H1 (cell line): ENCODE measurements at regions not wholly inside any gene's neighbourhood (a gene's known extent, or its start where the extent isn't known, plus 50 kb on each side); places are given as distances from the start of the nearest gene placed in this dataset.

Experiments
- CTCF ChIA-PET: fragments of 300-600 bp; sonication (Branson Sonifier 250); formaldehyde crosslinking; loops from one replicate; lab custom pipeline; 2021; ENCODE audit not compliant: partially characterized antibody; lab: Charles Lee
- POLR2A ChIA-PET: fragments of 300-600 bp; sonication (Branson Sonifier 250); formaldehyde crosslinking; loops from one replicate; lab custom pipeline; 2021; ENCODE audit warnings: inconsistent platforms; ENCODE audit not compliant: partially characterized antibody; lab: Charles Lee
- DNase-seq, 2 experiments: peaks; one replicate each; pipeline versions ENCODE4 v3.0.0 to v3.0.0-alpha.2; 2010 to 2022; ENCODE audit warnings: low spot score in 2 of 2, low read depth in 1 of 2, mixed read lengths in 1 of 2
- FAIRE-seq: peaks from 2 replicates; lab custom pipeline; 2011; peaks lifted over from hg19 to GRCh38; lab: Jason Lieb, UNC
- H2AFZ ChIP-seq: 2 replicates; pipeline ENCODE4 v1.8.1; 2012; ENCODE audit warnings: low read length, inconsistent platforms
- H2AK5ac ChIP-seq: 2 replicates; pipeline ENCODE4 v1.6.1; 2013; ENCODE audit warnings: low read depth, low read length
- H2BK120ac ChIP-seq: replicated peaks from 2 replicates; pipeline ENCODE3; 2013; ENCODE audit warnings: low read depth, low read length, inconsistent platforms
- H2BK12ac ChIP-seq: 2 replicates; pipeline ENCODE4 v1.6.1; 2013; ENCODE audit warnings: low read depth, low read length
- H2BK15ac ChIP-seq: 2 replicates; pipeline ENCODE4 v1.6.1; 2013; ENCODE audit warnings: low read length
- H2BK20ac ChIP-seq: 2 replicates; pipeline ENCODE4 v1.6.1; 2013; ENCODE audit warnings: low read length
- H2BK5ac ChIP-seq: 2 replicates; pipeline ENCODE4 v1.6.1; 2013; ENCODE audit warnings: low read depth, low read length
- H3K14ac ChIP-seq: 2 replicates; pipeline ENCODE4 v1.6.1; 2013; ENCODE audit warnings: inconsistent platforms; ENCODE audit not compliant: insufficient read length
- H3K18ac ChIP-seq: 2 replicates; pipeline ENCODE4 v1.6.1; 2013; ENCODE audit warnings: low read length; ENCODE audit errors: extremely low read depth
- H3K23ac ChIP-seq: 2 replicates; pipeline ENCODE4 v1.6.1; 2013; ENCODE audit warnings: inconsistent platforms; ENCODE audit not compliant: insufficient read length
- H3K23me2 ChIP-seq: 2 replicates; pipeline ENCODE4 v1.6.1; 2013; ENCODE audit warnings: low read depth, low read length
- H3K27ac ChIP-seq: 2 replicates; pipeline ENCODE4 v1.6.1; 2011; ENCODE audit warnings: low read depth, low read length, inconsistent platforms
- H3K27me3 ChIP-seq, 4 experiments: replicated peaks in 1 of 4; 1 replicate in 1 of 4; 2 replicates in 3 of 4; pipeline versions ENCODE4 v1.6.1 to v1.8.1; 2011 to 2013; ENCODE audit warnings: low read length in 3 of 4, mild to moderate bottlenecking in 3 of 4, inconsistent platforms in 2 of 4, mixed read lengths in 2 of 4, moderate library complexity in 1 of 4; ENCODE audit not compliant: control insufficient read depth in 3 of 4, insufficient read depth in 3 of 4; ENCODE audit errors: extremely low read depth in 1 of 4
- H3K36me3 ChIP-seq, 4 experiments: 2 replicates each; pipeline versions ENCODE4 v1.6.1 to v1.8.1; 2011 to 2013; ENCODE audit warnings: mild to moderate bottlenecking in 4 of 4, low read length in 3 of 4, moderate library complexity in 2 of 4, control low read depth in 1 of 4, inconsistent platforms in 1 of 4; ENCODE audit not compliant: insufficient read depth in 4 of 4, control insufficient read depth in 2 of 4
- H3K4ac ChIP-seq: replicated peaks from 2 replicates; pipeline ENCODE3; 2013; ENCODE audit warnings: low read length, low read depth, mixed read lengths, inconsistent platforms; ENCODE audit not compliant: insufficient read length
- H3K4me1 ChIP-seq, 4 experiments: replicated peaks in 1 of 4; 1 replicate in 1 of 4; 2 replicates in 3 of 4; pipeline versions ENCODE4 v1.6.1 to v1.8.1; 2011 to 2013; ENCODE audit warnings: low read length in 3 of 4, inconsistent platforms in 2 of 4, mixed read lengths in 1 of 4; ENCODE audit not compliant: insufficient read depth in 4 of 4, control insufficient read depth in 3 of 4
- H3K4me2 ChIP-seq, 2 experiments: 2 replicates each; pipeline versions ENCODE4 v1.6.1 to v1.8.1; 2011 to 2013; ENCODE audit warnings: low read depth in 2 of 2, low read length in 2 of 2, control low read depth in 1 of 2, inconsistent platforms in 1 of 2, mild to moderate bottlenecking in 1 of 2; ENCODE audit not compliant: insufficient read depth in 1 of 2
- H3K4me3 ChIP-seq, 4 experiments: fragments of 200-600, 300-600 bp in 1 of 4; sonication (generic), shearing (Covaris generic), sonication (Bioruptor Twin) in 1 of 4; 2 replicates each; pipeline versions ENCODE4 v1.5.1 to v1.8.1; 2011 to 2016; ENCODE audit warnings: low read length in 4 of 4, low read depth in 3 of 4, control low read depth in 2 of 4, inconsistent platforms in 2 of 4, mild to moderate bottlenecking in 2 of 4, mixed read lengths in 1 of 4, moderate library complexity in 1 of 4; ENCODE audit not compliant: insufficient read depth in 2 of 4; ENCODE audit errors: extremely low read depth in 1 of 4
- H3K56ac ChIP-seq: replicated peaks from 2 replicates; pipeline ENCODE3; 2013; ENCODE audit warnings: low read depth, mild to moderate bottlenecking, mixed read lengths, low read length, inconsistent platforms; ENCODE audit not compliant: insufficient read length
- H3K79me1 ChIP-seq: 2 replicates; pipeline ENCODE4 v1.6.1; 2013; ENCODE audit warnings: low read depth, low read length, control low read depth
- H3K79me2 ChIP-seq, 2 experiments: 2 replicates each; pipeline versions ENCODE4 v1.6.1 to v1.8.1; 2012 to 2013; ENCODE audit warnings: low read length in 2 of 2, mild to moderate bottlenecking in 2 of 2, inconsistent platforms in 1 of 2; ENCODE audit not compliant: insufficient read depth in 2 of 2, control insufficient read depth in 1 of 2
- H3K9ac ChIP-seq, 4 experiments: replicated peaks in 1 of 4; 1 replicate in 1 of 4; 2 replicates in 3 of 4; pipeline versions ENCODE4 v1.6.1 to v1.8.1; 2011 to 2013; ENCODE audit warnings: low read depth in 3 of 4, low read length in 3 of 4, control low read depth in 2 of 4, mild to moderate bottlenecking in 2 of 4, moderate library complexity in 2 of 4, inconsistent platforms in 1 of 4; ENCODE audit errors: extremely low read depth in 1 of 4
- H3K9me3 ChIP-seq, 2 experiments: 2 replicates each; pipeline versions ENCODE4 v1.6.1 to v1.8.1; 2012 to 2013; ENCODE audit warnings: mild to moderate bottlenecking in 2 of 2, moderate library complexity in 2 of 2, control low read depth in 1 of 2, inconsistent platforms in 1 of 2, low read depth in 1 of 2, low read length in 1 of 2, mixed read lengths in 1 of 2; ENCODE audit not compliant: insufficient read depth in 2 of 2
- H4K20me1 ChIP-seq, 2 experiments: replicated peaks in 1 of 2; 2 replicates each; pipeline versions ENCODE3 to v1.8.1; 2011 to 2013; ENCODE audit warnings: inconsistent platforms in 2 of 2, low read length in 2 of 2, mild to moderate bottlenecking in 1 of 2; ENCODE audit not compliant: insufficient read depth in 2 of 2, control insufficient read depth in 1 of 2
- H4K5ac ChIP-seq: 2 replicates; pipeline ENCODE4 v1.6.1; 2013; ENCODE audit warnings: low read length, low read depth, mixed read lengths, inconsistent platforms; ENCODE audit not compliant: insufficient read length
- H4K8ac ChIP-seq: 2 replicates; pipeline ENCODE4 v1.8.0; 2013; ENCODE audit warnings: mild to moderate bottlenecking, moderate library complexity, low read length, inconsistent platforms; ENCODE audit not compliant: insufficient read depth; ENCODE audit errors: extremely low read depth
- H4K91ac ChIP-seq: replicated peaks from 2 replicates; pipeline ENCODE3; 2013; ENCODE audit warnings: low read length, mixed read lengths, inconsistent platforms; ENCODE audit not compliant: insufficient read length
- BCL11A ChIP-seq, 2 experiments: IDR thresholded peaks; one replicate each; pipeline ENCODE4 v1.6.1; 2011; ENCODE audit warnings: low read depth in 2 of 2, low read length in 2 of 2, mild to moderate bottlenecking in 2 of 2
- BRCA1 ChIP-seq: IDR thresholded peaks from 2 replicates; pipeline ENCODE4 v1.6.1; 2012; ENCODE audit warnings: low read depth, low read length, improper control_type of control experiment
- EGR1 ChIP-seq: IDR thresholded peaks from 2 replicates; pipeline ENCODE4 v1.6.1; 2011; ENCODE audit warnings: low read depth, low read length, borderline replicate concordance
- JUN ChIP-seq: IDR thresholded peaks from 2 replicates; pipeline ENCODE4 v1.6.1; 2011; ENCODE audit warnings: low read depth, mild to moderate bottlenecking, improper control_type of control experiment, low read length
- JUND ChIP-seq: IDR thresholded peaks from 2 replicates; pipeline ENCODE4 v1.6.1; 2011; ENCODE audit warnings: mild to moderate bottlenecking, improper control_type of control experiment, low read length
- MAFK ChIP-seq: IDR thresholded peaks from 2 replicates; pipeline ENCODE4 v1.6.1; 2012; ENCODE audit warnings: low read depth, mild to moderate bottlenecking, improper control_type of control experiment, low read length
- PHF8 ChIP-seq: fragments of 200-600 bp; sonication (generic); conservative IDR thresholded peaks from 2 replicates; pipeline ENCODE4 v1.7.1; 2012; ENCODE audit warnings: low read depth, mild to moderate bottlenecking, inconsistent platforms, low read length, moderate library complexity
- POLR2AphosphoS5 ChIP-seq: IDR thresholded peaks from 2 replicates; pipeline ENCODE4 v1.6.1; 2011; ENCODE audit warnings: low read depth, low read length
- POU5F1 ChIP-seq: IDR thresholded peaks from 2 replicates; pipeline ENCODE4 v1.6.1; 2011; ENCODE audit warnings: low read depth, mild to moderate bottlenecking, low read length, moderate library complexity
- RFX5 ChIP-seq: IDR thresholded peaks from 2 replicates; pipeline ENCODE4 v1.6.1; 2011; ENCODE audit warnings: low read depth, low read length, improper control_type of control experiment, borderline replicate concordance
- RXRA ChIP-seq: IDR thresholded peaks from 2 replicates; pipeline ENCODE4 v1.6.1; 2011; ENCODE audit warnings: low read depth, mild to moderate bottlenecking, low read length, moderate library complexity; ENCODE audit not compliant: insufficient read depth
- TBP ChIP-seq: IDR thresholded peaks from 2 replicates; pipeline ENCODE4 v1.6.1; 2011; ENCODE audit warnings: low read depth, low read length, improper control_type of control experiment
- YY1 ChIP-seq: IDR thresholded peaks from 2 replicates; pipeline ENCODE4 v1.6.1; 2011; ENCODE audit warnings: low read depth, mild to moderate bottlenecking, low read length
- WGBS, 2 experiments: shearing (Covaris generic) in 1 of 2; methylation state at CpG; one replicate each; pipeline versions ENCODE4 v1.1.6 to v1.1.7; 2013 to 2015; ENCODE audit warnings: low lambda C conversion rate in 2 of 2, mixed read lengths in 2 of 2, inconsistent platforms in 1 of 2, low coverage in 1 of 2, missing lambda C conversion rate in 1 of 2; ENCODE audit not compliant: insufficient replicate concordance in 2 of 2, insufficient coverage in 1 of 2, insufficient read length in 1 of 2; ENCODE audit errors: extremely low coverage in 1 of 2, missing lambda C conversion rate in 1 of 2; 5-methylcytosine and 5-hydroxymethylcytosine counted together

- POLR2A ChIA-PET = interaction anchor here (1.2 kb wide), 1 partner anchor 9 kb away, joined by 3 read pairs; no protein-coding TSS in a partner anchor
- TF ChIP-seq RXRA (no peak), PHF8 (no peak), YY1 (no peak), JUN (no peak), RFX5 (no peak), POLR2AphosphoS5 (no peak), BCL11A (IDR thresholded peaks at IDR 0.05; ENCODE audit: low read depth in 2 of 2, low read length in 2 of 2) (no peak), MAFK (no peak), JUND (no peak), BRCA1 (no peak), TBP (no peak), POU5F1 (no peak), EGR1 (no peak)
- H4K91ac ChIP-seq = no peak overlapping the region
- H2AK5ac ChIP-seq = no peak overlapping the region
- H2BK5ac ChIP-seq = no peak overlapping the region
- H4K8ac ChIP-seq = no peak overlapping the region
- H3K18ac ChIP-seq = no peak overlapping the region
- DNase-seq (no peak), FAIRE-seq (no peak)
- no peaks in the 10 kb centered on the region for H3K4me1 ChIP-seq
- CTCF ChIA-PET = no interaction called here
- no peak overlapping the region for H2AFZ ChIP-seq
- no peak overlapping the region for H2BK20ac ChIP-seq
- H2BK12ac ChIP-seq = no peak overlapping the region
- H3K4me2 ChIP-seq = no peak overlapping the region
- no peaks in the 10 kb centered on the region for H3K9me3 ChIP-seq
- H3K14ac ChIP-seq = no peak overlapping the region
- H3K23ac ChIP-seq = no peak overlapping the region
- 100% methylated on average over 1 of the region's 1 CpG; no CpG with 5 or more reads in 1 of the 2 experiments for WGBS, 2 experiments
- H4K20me1 ChIP-seq = no peaks in the 10 kb centered on the region
- no peaks in the 10 kb centered on the region for H3K79me2 ChIP-seq
- no peak overlapping the region for H3K9ac ChIP-seq
- H3K4me3 ChIP-seq = no peak overlapping the region
- H3K27me3 ChIP-seq = no peaks in the 10 kb centered on the region
- H3K36me3 ChIP-seq = no peaks in the 10 kb centered on the region
- no peaks in the 10 kb centered on the region for H3K23me2 ChIP-seq
- H3K4ac ChIP-seq = no peak overlapping the region
- no peak overlapping the region for H2BK15ac ChIP-seq
- no peaks in the 10 kb centered on the region for H3K79me1 ChIP-seq
- no peak overlapping the region for H3K27ac ChIP-seq
- H2BK120ac ChIP-seq = no peak overlapping the region
- no peak overlapping the region for H3K56ac ChIP-seq
- no peak overlapping the region for H4K5ac ChIP-seq
These were observed 675.2 kb downstream of the ACTL7B start for GRCh38 chr9:108180541-108180940.
